LNCAP (cell line): ENCODE measurements at regions not wholly inside any gene's neighbourhood (a gene's known extent, or its start where the extent isn't known, plus 50 kb on each side); places are given as distances from the start of the nearest gene placed in this dataset.

Experiments used
- TF ChIP-seq, protein P1 (sequence below): fragments of 450-650 bp; IDR thresholded peaks from 2 replicates; pipeline ENCODE4 v1.5.1; 2017; ENCODE audit warnings: mild to moderate bottlenecking

DNA sequence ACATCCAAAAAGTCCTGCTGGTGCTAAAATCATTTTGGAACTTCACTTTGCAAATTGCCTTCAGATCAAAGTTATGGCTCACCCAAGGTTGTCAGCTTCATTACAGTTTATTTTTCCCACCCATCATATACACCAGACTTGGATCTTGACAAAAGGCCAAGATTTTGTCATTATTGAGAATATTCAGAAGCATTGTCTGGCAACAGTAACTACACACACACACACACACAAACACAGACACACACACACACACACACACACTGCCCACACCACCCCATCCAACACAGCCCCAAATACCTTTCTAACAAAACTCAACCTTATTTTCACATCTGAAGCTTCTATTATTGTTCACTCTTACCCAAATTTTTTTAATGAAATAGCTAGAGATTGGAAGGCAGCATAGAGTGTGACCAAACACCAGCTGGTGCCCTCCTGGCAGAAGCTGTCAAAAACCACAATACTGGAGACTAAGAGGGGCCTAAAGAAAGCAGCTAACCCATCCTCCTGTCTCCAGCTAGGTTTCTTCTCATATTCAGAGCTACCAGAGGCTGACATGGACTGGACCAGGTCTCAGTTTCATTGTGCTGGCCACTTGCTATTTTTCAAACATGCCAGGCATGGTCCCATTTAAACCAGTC, 139.1 kb upstream of the ZC3H11B start:
- TF ChIP-seq, protein P1, sequence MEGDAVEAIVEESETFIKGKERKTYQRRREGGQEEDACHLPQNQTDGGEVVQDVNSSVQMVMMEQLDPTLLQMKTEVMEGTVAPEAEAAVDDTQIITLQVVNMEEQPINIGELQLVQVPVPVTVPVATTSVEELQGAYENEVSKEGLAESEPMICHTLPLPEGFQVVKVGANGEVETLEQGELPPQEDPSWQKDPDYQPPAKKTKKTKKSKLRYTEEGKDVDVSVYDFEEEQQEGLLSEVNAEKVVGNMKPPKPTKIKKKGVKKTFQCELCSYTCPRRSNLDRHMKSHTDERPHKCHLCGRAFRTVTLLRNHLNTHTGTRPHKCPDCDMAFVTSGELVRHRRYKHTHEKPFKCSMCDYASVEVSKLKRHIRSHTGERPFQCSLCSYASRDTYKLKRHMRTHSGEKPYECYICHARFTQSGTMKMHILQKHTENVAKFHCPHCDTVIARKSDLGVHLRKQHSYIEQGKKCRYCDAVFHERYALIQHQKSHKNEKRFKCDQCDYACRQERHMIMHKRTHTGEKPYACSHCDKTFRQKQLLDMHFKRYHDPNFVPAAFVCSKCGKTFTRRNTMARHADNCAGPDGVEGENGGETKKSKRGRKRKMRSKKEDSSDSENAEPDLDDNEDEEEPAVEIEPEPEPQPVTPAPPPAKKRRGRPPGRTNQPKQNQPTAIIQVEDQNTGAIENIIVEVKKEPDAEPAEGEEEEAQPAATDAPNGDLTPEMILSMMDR = no peak

DNA sequence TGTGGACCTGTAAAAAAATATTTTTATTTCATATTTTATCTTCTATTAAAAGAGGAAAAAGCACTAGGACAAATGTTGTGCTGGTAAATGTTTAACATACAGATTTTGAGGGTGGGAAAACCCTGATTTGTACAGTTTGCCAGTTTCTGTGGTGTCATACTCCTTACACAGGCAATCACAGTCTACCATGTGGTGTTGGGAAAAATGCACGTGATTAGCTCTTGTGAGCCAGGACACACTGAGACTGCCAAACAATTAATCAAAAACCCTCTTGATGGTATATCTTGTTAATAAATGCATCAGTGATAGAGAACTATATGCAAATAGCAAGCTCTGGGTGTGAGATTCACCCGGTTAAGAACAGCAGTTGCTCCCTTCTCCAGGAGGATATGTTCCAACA, 136.5 kb upstream of the ZC3H11B start:
- TF ChIP-seq, protein P1 = no peak

DNA sequence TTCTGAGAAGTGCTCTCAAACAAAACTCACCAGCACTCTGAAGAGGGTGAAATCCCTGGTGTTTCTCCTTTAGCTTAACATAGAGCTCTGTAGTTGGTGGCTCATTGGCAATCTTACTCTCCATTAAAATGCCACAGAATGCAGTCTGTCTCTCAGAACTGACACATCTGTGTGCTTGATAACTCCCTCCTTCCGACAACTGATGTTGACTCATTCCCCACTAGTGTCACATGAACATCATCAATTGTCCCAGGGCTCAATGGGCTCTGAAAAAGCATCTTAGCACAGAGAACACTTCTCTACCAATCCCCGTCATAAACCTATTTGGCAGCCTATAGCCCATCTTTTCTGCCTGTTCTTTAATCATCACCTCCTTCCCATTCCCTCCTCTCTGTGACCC, 133.2 kb upstream of the ZC3H11B start:
- TF ChIP-seq, protein P1 = no peak

DNA sequence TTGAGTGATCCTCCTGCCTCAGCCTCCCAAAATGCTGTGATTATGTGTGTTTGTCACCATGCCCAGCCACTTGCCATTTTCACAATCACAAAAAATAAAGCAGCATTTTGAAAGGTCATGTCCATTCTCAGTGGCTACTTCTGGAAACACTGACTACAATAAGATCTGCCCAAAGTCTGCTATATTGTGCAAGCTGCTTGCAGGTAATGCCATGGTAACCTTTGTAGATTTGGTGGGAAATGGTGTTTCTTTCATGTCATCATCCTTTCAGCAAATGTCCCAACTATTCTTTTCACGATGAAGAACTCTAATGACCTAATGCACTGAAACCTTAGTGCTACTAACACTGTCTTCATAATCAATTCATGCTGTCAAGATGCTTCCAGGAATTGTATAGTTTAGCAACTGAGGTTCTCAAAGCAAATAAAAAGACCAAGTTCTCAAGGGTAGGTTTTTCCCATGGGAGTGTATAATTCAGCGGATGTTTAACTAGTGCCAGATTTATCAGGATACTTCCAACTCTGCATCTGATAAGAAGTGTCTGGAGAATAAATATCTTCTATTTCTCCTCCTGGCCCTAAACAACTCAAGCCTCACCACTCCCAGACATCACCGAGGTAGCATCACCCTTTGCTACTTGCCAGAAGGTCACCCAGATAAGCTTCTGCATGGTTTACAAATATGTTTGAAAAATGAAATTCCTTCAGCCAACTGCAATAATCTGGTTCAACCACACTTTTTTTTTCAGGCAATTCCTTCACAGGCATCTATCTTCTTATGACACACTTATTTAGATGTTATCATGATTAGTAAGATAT, 132.0 kb upstream of the ZC3H11B start:
- TF ChIP-seq, protein P1 = no peak

DNA sequence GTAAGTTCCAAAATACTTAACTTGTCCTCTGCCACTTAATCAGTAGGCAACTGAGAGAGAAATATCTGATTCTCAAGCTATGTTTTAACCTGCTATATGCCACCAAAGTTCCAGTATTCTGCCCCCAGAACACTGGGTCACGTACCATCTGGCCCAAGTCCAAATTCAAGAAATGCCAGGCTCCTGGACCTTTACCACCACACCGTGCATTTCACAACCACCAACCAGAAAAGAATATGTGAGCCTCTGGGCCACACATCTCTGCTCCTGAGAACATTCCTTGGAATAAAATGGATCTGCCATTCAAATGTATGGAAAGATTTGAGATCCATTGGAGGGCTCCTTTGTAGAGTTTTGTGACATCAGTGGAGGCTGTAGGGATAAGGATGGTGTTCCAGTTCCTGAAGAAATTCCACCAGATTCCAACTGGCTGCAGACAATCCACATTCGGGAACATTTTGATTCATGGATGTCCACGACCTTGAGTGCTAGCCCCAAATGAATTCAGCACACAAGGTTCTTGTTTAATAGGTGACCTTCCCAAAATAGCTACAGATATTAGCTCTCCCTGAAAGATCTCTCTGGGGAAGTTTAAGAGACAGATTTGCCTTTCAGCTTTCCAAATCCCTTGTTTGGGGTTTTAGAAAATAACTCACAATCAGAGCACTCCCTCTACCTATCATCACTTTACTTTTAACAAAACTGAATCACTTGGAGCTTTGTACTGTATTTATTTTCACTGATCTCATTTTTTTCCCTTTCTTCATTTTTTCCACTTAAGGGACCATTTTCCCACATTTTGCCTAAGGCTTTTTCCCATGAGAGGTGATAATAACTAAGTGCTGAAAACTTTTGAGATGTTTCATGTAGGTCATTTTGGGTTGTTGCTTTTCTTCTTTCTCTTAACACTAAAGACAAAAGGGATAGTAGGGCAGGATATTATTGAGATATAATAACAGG, 128.4 kb upstream of the ZC3H11B start:
- TF ChIP-seq, protein P1 = no peak

DNA sequence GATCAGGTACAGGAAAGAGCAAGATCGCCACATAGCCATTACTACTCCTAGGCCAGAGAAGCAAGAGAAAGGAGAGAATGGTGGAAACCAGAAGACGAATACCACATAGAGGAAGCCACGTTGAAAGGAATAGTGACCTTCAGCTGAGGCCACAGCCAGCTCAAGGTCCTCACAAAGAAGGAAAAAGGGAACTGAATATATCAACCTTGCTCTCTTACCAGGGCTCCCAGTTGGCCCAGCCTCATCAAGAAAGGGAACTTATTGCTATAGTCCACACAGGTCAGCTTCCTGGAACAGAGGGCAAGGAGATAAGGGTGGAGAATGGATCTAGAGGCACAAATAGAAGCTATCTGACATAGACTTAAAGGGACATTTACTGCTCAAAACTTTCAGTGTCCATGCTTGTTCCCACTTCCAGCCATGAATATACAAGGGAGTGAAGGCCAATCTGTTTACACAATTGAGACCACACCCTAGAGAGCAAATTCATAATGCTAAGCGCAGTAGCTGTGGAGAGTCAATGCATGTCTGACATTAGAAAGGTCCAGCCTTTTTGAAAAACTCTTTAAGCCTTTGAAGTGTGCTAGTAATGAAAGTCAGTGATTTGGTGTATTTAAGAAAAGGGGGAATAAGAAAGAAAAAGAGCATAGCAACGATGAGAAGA, 120.7 kb upstream of the ZC3H11B start:
- TF ChIP-seq, protein P1 = no peak
